Fibroblast of lung (primary cell): ENCODE measurements at regions not wholly inside any gene's neighbourhood (a gene's known extent, or its start where the extent isn't known, plus 50 kb on each side); places are given as distances from the start of the nearest gene placed in this dataset.

Experiments used
- DNase-seq, 2 donors: peaks; one replicate each; pipeline versions ENCODE4 v3.0.0 to v3.0.0-alpha.2; 2010; ENCODE audit warnings: low read depth in 2 of 2
- H2AFZ ChIP-seq: 2 replicates; pipeline ENCODE4 v1.5.1; 2012; ENCODE audit warnings: low read length, control low read depth, inconsistent platforms
- H3K27ac ChIP-seq: 2 replicates; pipeline ENCODE4 v1.5.1; 2011; ENCODE audit warnings: low read length, control low read depth; ENCODE audit not compliant: insufficient read depth
- H3K27me3 ChIP-seq: 2 replicates; pipeline ENCODE4 v1.5.1; 2011; ENCODE audit warnings: mild to moderate bottlenecking, low read length; ENCODE audit not compliant: control insufficient read depth, insufficient read depth
- H3K36me3 ChIP-seq: 2 replicates; pipeline ENCODE4 v1.5.1; 2011; ENCODE audit warnings: low read length; ENCODE audit not compliant: control insufficient read depth, insufficient read depth
- H3K4me1 ChIP-seq: 2 replicates; pipeline ENCODE4 v1.5.1; 2011; ENCODE audit warnings: low read length; ENCODE audit not compliant: control insufficient read depth, insufficient read depth; ENCODE audit errors: extremely low read depth
- H3K4me2 ChIP-seq: 2 replicates; pipeline ENCODE4 v1.5.1; 2011; ENCODE audit warnings: low read length, control low read depth; ENCODE audit not compliant: insufficient read depth; ENCODE audit errors: extremely low read depth
- H3K4me3 ChIP-seq, 4 experiments: fragments of 200-600 bp in 1 of 4; sonication (generic) in 1 of 4; replicated peaks in 1 of 4; 2 replicates each; pipeline ENCODE4 v1.5.1; 2011 to 2016; ENCODE audit warnings: low read length in 4 of 4, low read depth in 3 of 4, mild to moderate bottlenecking in 3 of 4, control low read depth in 2 of 4, inconsistent platforms in 1 of 4, mixed read lengths in 1 of 4; ENCODE audit not compliant: insufficient read depth in 1 of 4; ENCODE audit errors: control extremely low read depth in 1 of 4
- H3K79me2 ChIP-seq: 2 replicates; pipeline ENCODE4 v1.5.1; 2012; ENCODE audit warnings: mild to moderate bottlenecking, low read length, inconsistent platforms; ENCODE audit not compliant: control insufficient read depth, insufficient read depth
- H3K9ac ChIP-seq: 2 replicates; pipeline ENCODE4 v1.5.1; 2011; ENCODE audit warnings: mild to moderate bottlenecking, low read length, control low read depth; ENCODE audit not compliant: insufficient read depth
- H3K9me3 ChIP-seq: 2 replicates; pipeline ENCODE4 v1.5.1; 2012; ENCODE audit warnings: low read depth, low read length; ENCODE audit not compliant: control insufficient read depth, insufficient read depth
- H4K20me1 ChIP-seq: 2 replicates; pipeline ENCODE4 v1.5.1; 2011; ENCODE audit warnings: low read length; ENCODE audit not compliant: control insufficient read depth, insufficient read depth; ENCODE audit errors: extremely low read depth
- EZH2 ChIP-seq: IDR thresholded peaks from 2 replicates; pipeline ENCODE4 v1.5.1; 2012; ENCODE audit warnings: low read length, control low read depth, mild to moderate bottlenecking; ENCODE audit errors: missing control alignments
- TF ChIP-seq, protein P1 (sequence below), 2 donors: IDR thresholded peaks in 1 of 2; conservative IDR thresholded peaks in 1 of 2; 1 replicate in 1 of 2; 2 replicates in 1 of 2; pipeline ENCODE4 v1.5.1; 2011 to 2012; ENCODE audit warnings: low read length in 2 of 2, control low read depth in 1 of 2, inconsistent platforms in 1 of 2, low read depth in 1 of 2, mild to moderate bottlenecking in 1 of 2

- no peaks in the 10 kb centered on the region for H3K9me3 ChIP-seq
- no peak for DNase-seq
- TF ChIP-seq, protein P1, sequence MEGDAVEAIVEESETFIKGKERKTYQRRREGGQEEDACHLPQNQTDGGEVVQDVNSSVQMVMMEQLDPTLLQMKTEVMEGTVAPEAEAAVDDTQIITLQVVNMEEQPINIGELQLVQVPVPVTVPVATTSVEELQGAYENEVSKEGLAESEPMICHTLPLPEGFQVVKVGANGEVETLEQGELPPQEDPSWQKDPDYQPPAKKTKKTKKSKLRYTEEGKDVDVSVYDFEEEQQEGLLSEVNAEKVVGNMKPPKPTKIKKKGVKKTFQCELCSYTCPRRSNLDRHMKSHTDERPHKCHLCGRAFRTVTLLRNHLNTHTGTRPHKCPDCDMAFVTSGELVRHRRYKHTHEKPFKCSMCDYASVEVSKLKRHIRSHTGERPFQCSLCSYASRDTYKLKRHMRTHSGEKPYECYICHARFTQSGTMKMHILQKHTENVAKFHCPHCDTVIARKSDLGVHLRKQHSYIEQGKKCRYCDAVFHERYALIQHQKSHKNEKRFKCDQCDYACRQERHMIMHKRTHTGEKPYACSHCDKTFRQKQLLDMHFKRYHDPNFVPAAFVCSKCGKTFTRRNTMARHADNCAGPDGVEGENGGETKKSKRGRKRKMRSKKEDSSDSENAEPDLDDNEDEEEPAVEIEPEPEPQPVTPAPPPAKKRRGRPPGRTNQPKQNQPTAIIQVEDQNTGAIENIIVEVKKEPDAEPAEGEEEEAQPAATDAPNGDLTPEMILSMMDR (conservative IDR thresholded peaks at IDR 0.05 in 1 of 2, IDR thresholded peaks at IDR 0.05 in 1 of 2; ENCODE audit: low read depth in 1 of 2, low read length in 2 of 2): no peak
- TF ChIP-seq EZH2: no peak
- no peaks in the 10 kb centered on the region for H4K20me1 ChIP-seq
- H3K4me1 ChIP-seq: no peaks in the 10 kb centered on the region
- H3K4me2 ChIP-seq: no peak overlapping the region
- H3K36me3 ChIP-seq: no peaks in the 10 kb centered on the region
- no peak overlapping the region for H3K4me3 ChIP-seq
- no peak overlapping the region for H3K27ac ChIP-seq
- H3K27me3 ChIP-seq: no peaks in the 10 kb centered on the region
- no peak overlapping the region for H3K9ac ChIP-seq
- no peak overlapping the region for H2AFZ ChIP-seq
- no peaks in the 10 kb centered on the region for H3K79me2 ChIP-seq
Observed at GRCh38 chr1:172833954-172834353, 175.1 kb downstream of the FASLG start.

GRCh38 chr1:172834609-172835008, 175.7 kb downstream of the FASLG start:
- no peak overlapping the region for H2AFZ ChIP-seq
- H3K4me3 ChIP-seq: no peak overlapping the region
- H3K79me2 ChIP-seq: no peaks in the 10 kb centered on the region
- no peak for DNase-seq
- H3K36me3 ChIP-seq: no peaks in the 10 kb centered on the region
- H3K4me1 ChIP-seq: no peaks in the 10 kb centered on the region
- no peaks in the 10 kb centered on the region for H3K9me3 ChIP-seq
- H4K20me1 ChIP-seq: no peaks in the 10 kb centered on the region
- H3K27ac ChIP-seq: no peak overlapping the region
- no peak for TF ChIP-seq EZH2
- TF ChIP-seq, protein P1 (conservative IDR thresholded peaks at IDR 0.05 in 1 of 2, IDR thresholded peaks at IDR 0.05 in 1 of 2; ENCODE audit: low read depth in 1 of 2, low read length in 2 of 2): no peak
- H3K9ac ChIP-seq: no peak overlapping the region
- no peak overlapping the region for H3K4me2 ChIP-seq
- H3K27me3 ChIP-seq: no peaks in the 10 kb centered on the region

GRCh38 chr1:172835834-172836233, 176.9 kb downstream of the FASLG start:
- no peaks in the 10 kb centered on the region for H3K36me3 ChIP-seq
- TF ChIP-seq, protein P1 (conservative IDR thresholded peaks at IDR 0.05 in 1 of 2, IDR thresholded peaks at IDR 0.05 in 1 of 2; ENCODE audit: low read depth in 1 of 2, low read length in 2 of 2): no peak
- no peak for TF ChIP-seq EZH2
- H2AFZ ChIP-seq: no peak overlapping the region
- no peak overlapping the region for H3K27ac ChIP-seq
- H3K4me1 ChIP-seq: no peaks in the 10 kb centered on the region
- H3K4me3 ChIP-seq: no peak overlapping the region
- no peaks in the 10 kb centered on the region for H3K27me3 ChIP-seq
- no peak overlapping the region for H3K4me2 ChIP-seq
- DNase-seq: no peak
- no peak overlapping the region for H3K9ac ChIP-seq
- no peaks in the 10 kb centered on the region for H3K9me3 ChIP-seq
- H4K20me1 ChIP-seq: no peaks in the 10 kb centered on the region
- H3K79me2 ChIP-seq: no peaks in the 10 kb centered on the region
